AG08395 (cell line): ENCODE measurements at regions not wholly inside any gene's neighbourhood (a gene's known extent, or its start where the extent isn't known, plus 50 kb on each side); places are given as distances from the start of the nearest gene placed in this dataset.

ENCODE experiments used
- DNase-seq: peaks from one replicate; pipeline ENCODE4 v3.0.0; 2012; ENCODE audit warnings: mixed read lengths, low spot score

GRCh38 chr6:150712505-150713252, 113.0 kb downstream of the PLEKHG1 start:
- no peak for DNase-seq

GRCh38 chr6:150713487-150713886, 113.8 kb downstream of the PLEKHG1 start:
- no peak for DNase-seq

GRCh38 chr6:150713931-150714330, 114.2 kb downstream of the PLEKHG1 start:
- no peak for DNase-seq

GRCh38 chr6:150715133-150715532, 115.4 kb downstream of the PLEKHG1 start:
- DNase-seq, result no peak

GRCh38 chr6:150717419-150717818, 117.7 kb downstream of the PLEKHG1 start:
- no peak for DNase-seq

GRCh38 chr6:150719099-150719766, 119.5 kb downstream of the PLEKHG1 start:
- no peak for DNase-seq

GRCh38 chr6:150719831-150720230, 120.1 kb downstream of the PLEKHG1 start:
- no peak for DNase-seq

GRCh38 chr6:150720774-150721233, 121.1 kb downstream of the PLEKHG1 start:
- no peak for DNase-seq

GRCh38 chr6:150721418-150722266, 122.0 kb downstream of the PLEKHG1 start:
- no peak for DNase-seq

- DNase-seq, result no peak
Observed at GRCh38 chr6:150722614-150723344, 123.1 kb downstream of the PLEKHG1 start.

- DNase-seq, result no peak
Observed at GRCh38 chr6:150723345-150723658, 123.6 kb downstream of the PLEKHG1 start.

- peak; percentile 26 for DNase-seq
Observed at GRCh38 chr6:150723857-150724256, 124.2 kb downstream of the PLEKHG1 start.

GRCh38 chr6:150725795-150726194, 126.1 kb downstream of the PLEKHG1 start:
- DNase-seq, result no peak

- no peak for DNase-seq
Observed at GRCh38 chr6:150729188-150729748, 129.6 kb downstream of the PLEKHG1 start.

- DNase-seq, result no peak
Observed at GRCh38 chr6:150730801-150731457, 131.2 kb downstream of the PLEKHG1 start.

- DNase-seq, result no peak
Observed at GRCh38 chr6:150732765-150733539, 132.6 kb upstream of the MTHFD1L start.

- DNase-seq, result no peak
Observed at GRCh38 chr6:150733726-150734125, 131.8 kb upstream of the MTHFD1L start.

- DNase-seq, result no peak
Observed at GRCh38 chr6:150734235-150734634, 131.3 kb upstream of the MTHFD1L start.

GRCh38 chr6:150735341-150735851, 130.1 kb upstream of the MTHFD1L start:
- DNase-seq, result no peak

GRCh38 chr6:150738092-150738629, 127.3 kb upstream of the MTHFD1L start:
- DNase-seq, result no peak
